ENCODE measurements at regions not wholly inside any gene's neighbourhood (a gene's known extent, or its start where the extent isn't known, plus 50 kb on each side); places are given as distances from the start of the nearest gene placed in this dataset.

DNA sequence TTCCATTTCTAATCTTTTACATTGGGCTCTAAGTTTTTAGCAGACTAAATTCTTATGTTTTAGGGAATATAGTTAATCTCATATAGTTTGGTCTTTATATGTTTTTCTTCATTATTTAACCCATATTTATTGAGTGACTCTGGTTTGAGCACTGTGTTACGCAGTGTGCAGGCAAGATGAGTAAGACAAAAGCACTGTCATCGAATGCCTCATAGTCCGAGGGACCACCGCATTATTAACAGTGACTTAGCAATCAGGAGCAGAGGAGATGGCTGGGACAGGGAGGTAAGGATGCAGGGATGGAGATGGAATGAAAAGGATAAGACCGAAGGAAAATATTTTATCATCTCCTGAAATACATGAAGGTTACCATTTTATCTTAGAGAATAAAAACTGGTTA is 65.2 kb upstream of the CTSC start:
- TF ChIP-seq, protein P1, sequence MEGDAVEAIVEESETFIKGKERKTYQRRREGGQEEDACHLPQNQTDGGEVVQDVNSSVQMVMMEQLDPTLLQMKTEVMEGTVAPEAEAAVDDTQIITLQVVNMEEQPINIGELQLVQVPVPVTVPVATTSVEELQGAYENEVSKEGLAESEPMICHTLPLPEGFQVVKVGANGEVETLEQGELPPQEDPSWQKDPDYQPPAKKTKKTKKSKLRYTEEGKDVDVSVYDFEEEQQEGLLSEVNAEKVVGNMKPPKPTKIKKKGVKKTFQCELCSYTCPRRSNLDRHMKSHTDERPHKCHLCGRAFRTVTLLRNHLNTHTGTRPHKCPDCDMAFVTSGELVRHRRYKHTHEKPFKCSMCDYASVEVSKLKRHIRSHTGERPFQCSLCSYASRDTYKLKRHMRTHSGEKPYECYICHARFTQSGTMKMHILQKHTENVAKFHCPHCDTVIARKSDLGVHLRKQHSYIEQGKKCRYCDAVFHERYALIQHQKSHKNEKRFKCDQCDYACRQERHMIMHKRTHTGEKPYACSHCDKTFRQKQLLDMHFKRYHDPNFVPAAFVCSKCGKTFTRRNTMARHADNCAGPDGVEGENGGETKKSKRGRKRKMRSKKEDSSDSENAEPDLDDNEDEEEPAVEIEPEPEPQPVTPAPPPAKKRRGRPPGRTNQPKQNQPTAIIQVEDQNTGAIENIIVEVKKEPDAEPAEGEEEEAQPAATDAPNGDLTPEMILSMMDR (IDR thresholded peaks at IDR 0.05) = no peak
- no peak for TF ChIP-seq POLR2AphosphoS5 (IDR thresholded peaks at IDR 0.05)

Data from gastroesophageal sphincter (tissue), 3 donors.